Effector memory CD8-positive, alpha-beta T cell (primary cell): ENCODE measurements at regions not wholly inside any gene's neighbourhood (a gene's known extent, or its start where the extent isn't known, plus 50 kb on each side); places are given as distances from the start of the nearest gene placed in this dataset.
"Not testable (repeated sequence)": the region's sequence is repeated elsewhere in the genome, so short reads cannot be mapped to it uniquely, and the experiment has no call there.

Experiments
- ATAC-seq: fragments of 150-1000 bp; cut with Tn5 transposase; replicated peaks from 2 replicates; pipeline ENCODE4 v1.10.0; 2021; ENCODE audit warnings: mild to moderate bottlenecking, moderate library complexity
- DNase-seq, 3 experiments: peaks; one replicate each; pipeline ENCODE4 v3.0.0; 2021
- H3K27ac Mint-ChIP-seq, 2 donors: one replicate each; pipeline ENCODE4 v1.8.0; 2022; ENCODE audit warnings: mild to moderate bottlenecking in 2 of 2, mixed read lengths in 2 of 2, moderate library complexity in 2 of 2
- H3K27me3 Mint-ChIP-seq, 2 donors: one replicate each; pipeline ENCODE4 v1.8.0; 2022; ENCODE audit warnings: mixed read lengths in 2 of 2
- H3K36me3 Mint-ChIP-seq: one replicate; pipeline ENCODE4 v1.8.0; 2022; ENCODE audit warnings: mild to moderate bottlenecking, moderate library complexity, mixed read lengths; ENCODE audit not compliant: insufficient read depth
- H3K4me1 Mint-ChIP-seq, 2 donors: one replicate each; pipeline ENCODE4 v1.8.0; 2022; ENCODE audit warnings: low read depth in 2 of 2, mixed read lengths in 2 of 2
- H3K4me3 Mint-ChIP-seq, 2 donors: one replicate each; pipeline ENCODE4 v1.8.0; 2022; ENCODE audit warnings: mild to moderate bottlenecking in 2 of 2, mixed read lengths in 2 of 2, moderate library complexity in 2 of 2
- H3K9me3 Mint-ChIP-seq, 2 donors: one replicate each; pipeline ENCODE4 v1.8.0; 2022; ENCODE audit warnings: mixed read lengths in 2 of 2

- H3K27me3 Mint-ChIP-seq, H3K9me3 Mint-ChIP-seq, H3K4me3 Mint-ChIP-seq, H3K36me3 Mint-ChIP-seq, ATAC-seq, DNase-seq, H3K4me1 Mint-ChIP-seq, H3K27ac Mint-ChIP-seq: not testable (repeated sequence)
These were observed 330.1 kb upstream of the AR start for GRCh38 chrX:67213686-67214085.

GRCh38 chrX:67207912-67208311, 335.9 kb upstream of the AR start:
- no peaks in the 10 kb centered on the region for H3K27me3 Mint-ChIP-seq
- H3K36me3 Mint-ChIP-seq, result no peaks in the 10 kb centered on the region
- H3K4me3 Mint-ChIP-seq, result no peak overlapping the region
- no peak for DNase-seq
- no peak for ATAC-seq
- no peak overlapping the region for H3K27ac Mint-ChIP-seq
- H3K4me1 Mint-ChIP-seq, result no peaks in the 10 kb centered on the region
- peaks cover 0 to 2% of the 10 kb centered on the region in 2 donors for H3K9me3 Mint-ChIP-seq

GRCh38 chrX:67159437-67159836, 384.4 kb upstream of the AR start:
- ATAC-seq (no peak), DNase-seq (no peak)
- no peaks in the 10 kb centered on the region for H3K4me1 Mint-ChIP-seq
- H3K36me3 Mint-ChIP-seq, result no peaks in the 10 kb centered on the region
- H3K4me3 Mint-ChIP-seq, result no peak overlapping the region
- no peaks in the 10 kb centered on the region for H3K9me3 Mint-ChIP-seq
- no peak overlapping the region for H3K27ac Mint-ChIP-seq
- H3K27me3 Mint-ChIP-seq, result no peaks in the 10 kb centered on the region

DNA sequence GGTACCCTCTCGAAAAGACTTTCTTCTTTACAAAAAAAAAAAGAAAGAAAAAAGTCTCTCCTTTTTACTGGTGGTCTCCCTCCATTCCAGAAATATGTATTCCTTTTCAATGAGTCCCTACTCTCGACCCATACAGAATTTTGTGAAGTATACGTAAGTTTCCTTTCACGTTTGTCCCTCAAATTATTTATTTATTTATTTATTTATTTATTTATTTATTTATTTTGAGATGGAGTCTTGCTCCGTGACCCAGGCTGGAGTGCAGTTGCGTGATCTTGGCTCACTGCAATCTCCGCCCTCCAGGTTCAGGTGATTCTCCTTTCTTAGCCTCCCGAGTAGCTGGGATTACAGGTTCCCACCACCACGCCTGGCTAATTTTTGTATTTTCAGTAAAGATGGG, 429.2 kb upstream of the AR start:
- H3K4me1 Mint-ChIP-seq, result no peaks in the 10 kb centered on the region
- no peaks in the 10 kb centered on the region for H3K9me3 Mint-ChIP-seq
- H3K27ac Mint-ChIP-seq, result no peak overlapping the region
- no peak for DNase-seq
- H3K27me3 Mint-ChIP-seq, result no peaks in the 10 kb centered on the region
- ATAC-seq, result no peak
- H3K4me3 Mint-ChIP-seq, result no peak overlapping the region
- no peaks in the 10 kb centered on the region for H3K36me3 Mint-ChIP-seq

GRCh38 chrX:67105758-67106116, 438.1 kb upstream of the AR start:
- Mint-ChIP-seq H3K4me1 (no peaks in the 10 kb centered on the region), H3K27me3 (no peaks in the 10 kb centered on the region), H3K36me3 (no peaks in the 10 kb centered on the region), H3K27ac (no peak overlapping the region), H3K9me3 (peaks cover 0 to 11% of the 10 kb centered on the region in 2 donors), H3K4me3 (no peak overlapping the region)
- no peak for DNase-seq
- no peak for ATAC-seq

DNA sequence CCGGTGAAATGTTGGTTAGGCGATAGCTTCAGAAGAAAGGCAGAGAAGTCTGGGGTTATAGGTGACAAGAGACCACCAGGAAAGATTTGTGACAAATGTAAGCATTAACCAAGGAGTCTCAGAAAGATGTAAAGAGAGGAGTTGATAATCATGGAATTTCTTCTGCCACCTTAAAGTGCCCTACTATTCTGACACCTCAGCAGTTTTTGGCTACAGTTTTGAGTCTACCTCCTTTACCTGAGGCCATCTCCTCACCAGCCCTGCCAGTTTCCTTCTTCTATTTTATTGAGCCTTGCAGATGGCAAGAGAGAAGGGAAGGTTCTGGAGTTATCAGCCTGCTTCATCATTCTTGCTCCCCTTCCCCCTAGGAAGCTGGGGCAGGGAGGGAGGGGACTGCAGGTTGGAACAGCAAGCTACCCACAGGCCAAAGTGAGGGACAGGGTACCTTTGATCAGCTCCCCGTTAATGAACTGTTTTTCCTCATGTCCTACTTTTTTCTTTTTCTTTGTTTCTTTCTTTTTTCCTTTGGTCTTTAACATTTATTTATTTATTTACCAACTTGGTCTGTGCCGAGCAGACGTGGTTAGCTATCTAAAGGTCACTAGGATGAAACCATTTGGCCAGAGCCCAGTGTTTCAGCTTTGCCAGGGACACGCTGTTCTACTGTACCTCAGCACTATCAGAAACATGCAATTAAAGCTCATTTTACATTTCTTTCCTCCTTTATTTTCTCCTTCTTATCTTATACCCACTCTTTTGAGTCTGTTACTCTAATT, 438.7 kb upstream of the AR start:
- Mint-ChIP-seq H3K27me3 (no peaks in the 10 kb centered on the region), H3K27ac (no peak overlapping the region), H3K36me3 (no peaks in the 10 kb centered on the region), H3K4me3 (no peak overlapping the region), H3K9me3 (peaks cover 0 to 11% of the 10 kb centered on the region in 2 donors), H3K4me1 (no peaks in the 10 kb centered on the region)
- ATAC-seq (no peak), DNase-seq (no peak)

DNA sequence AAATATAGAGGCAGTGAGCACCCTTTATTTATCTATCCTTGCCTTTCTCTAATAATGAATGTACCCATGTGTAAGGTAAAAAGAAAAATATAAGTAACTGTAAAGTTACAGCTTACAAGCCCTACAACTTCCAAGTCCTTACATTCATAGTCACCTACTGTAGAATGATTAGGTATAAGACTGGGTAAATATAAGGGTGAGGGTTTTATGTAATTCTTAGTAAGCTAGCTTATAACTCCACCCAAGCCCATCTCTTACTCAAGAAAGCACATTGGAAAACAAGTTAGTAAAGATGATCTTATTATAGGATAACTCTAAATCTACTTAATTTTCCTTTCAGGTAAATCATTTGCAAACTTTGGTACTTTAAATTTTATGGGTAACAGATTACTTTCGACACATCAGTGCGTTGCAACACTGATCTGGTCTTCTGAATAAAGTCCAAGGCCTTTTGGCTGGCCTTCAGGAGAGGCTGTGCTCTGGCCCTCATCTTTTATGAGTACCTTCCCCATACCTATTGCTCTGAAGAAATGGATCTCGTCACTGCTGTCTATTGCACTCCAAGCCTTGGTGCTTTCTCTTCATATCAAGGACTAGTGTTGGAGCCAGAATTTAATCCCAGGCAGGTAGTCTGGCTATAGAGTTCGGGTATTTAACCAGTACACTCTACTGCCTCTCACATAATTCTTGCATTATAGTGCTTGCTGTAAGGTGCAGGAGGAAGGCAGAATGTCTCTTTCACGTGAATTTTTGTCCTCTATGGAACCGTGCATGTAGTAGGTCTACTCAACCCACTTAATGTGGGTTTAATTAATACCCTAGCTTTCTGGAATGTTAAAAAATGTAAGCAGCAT, 443.6 kb upstream of the AR start:
- no peak for DNase-seq
- no peaks in the 10 kb centered on the region for H3K4me1 Mint-ChIP-seq
- no peak overlapping the region for H3K4me3 Mint-ChIP-seq

DNA sequence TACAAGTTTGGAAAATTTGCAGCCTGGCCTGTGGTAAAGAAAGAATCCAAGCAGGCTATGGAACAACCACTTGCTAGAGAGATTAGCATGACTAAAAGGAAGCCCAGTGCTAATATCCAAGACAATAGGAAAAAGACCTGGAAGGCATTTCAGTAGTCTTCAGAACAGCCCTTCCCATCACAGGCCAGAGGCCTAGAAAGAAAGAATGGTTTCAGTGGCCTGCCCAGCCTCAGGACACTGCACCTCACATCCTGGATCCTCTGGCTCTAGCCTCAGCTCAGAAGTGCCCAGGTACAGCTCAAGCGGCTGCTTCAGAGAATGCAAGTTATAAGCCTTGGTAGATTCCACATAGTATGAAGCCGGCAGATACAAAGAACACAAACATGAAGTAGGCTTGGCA, 449.8 kb upstream of the AR start:
- no peaks in the 10 kb centered on the region for H3K4me1 Mint-ChIP-seq
- no peaks in the 10 kb centered on the region for H3K36me3 Mint-ChIP-seq
- H3K27me3 Mint-ChIP-seq, result no peaks in the 10 kb centered on the region
- ATAC-seq (no peak), DNase-seq (no peak)
- no peak overlapping the region for H3K27ac Mint-ChIP-seq
- no peak overlapping the region for H3K4me3 Mint-ChIP-seq
- no peaks in the 10 kb centered on the region for H3K9me3 Mint-ChIP-seq

More for the DNA sequence above, 443.6 kb upstream of the AR start:
- H3K36me3 Mint-ChIP-seq, result no peaks in the 10 kb centered on the region
- H3K27me3 Mint-ChIP-seq, result no peaks in the 10 kb centered on the region
- ATAC-seq, result no peak
- H3K27ac Mint-ChIP-seq, result no peak overlapping the region
- H3K9me3 Mint-ChIP-seq, result peaks cover 0 to 11% of the 10 kb centered on the region in 2 donors

DNA sequence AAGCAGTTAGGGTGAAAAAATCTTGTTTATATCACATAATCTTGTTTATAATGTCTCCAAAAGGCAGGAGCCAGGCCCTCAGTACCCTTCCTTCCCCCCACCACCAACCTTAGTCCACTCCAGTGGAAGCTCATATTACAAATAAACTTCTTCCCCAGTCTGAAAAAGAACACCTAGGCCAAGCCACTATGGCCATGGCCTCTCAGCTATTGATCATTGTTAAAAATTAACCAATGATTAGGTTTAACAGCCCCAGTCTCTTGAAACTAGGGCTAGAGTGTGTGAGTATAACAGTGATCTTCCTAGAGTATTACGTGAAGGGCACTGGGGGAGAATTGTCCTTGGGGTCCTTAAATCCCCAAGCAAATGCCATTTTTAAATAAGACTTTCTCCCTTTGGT, 411.9 kb upstream of the EDA2R start:
- Mint-ChIP-seq H3K36me3 (no peaks in the 10 kb centered on the region), H3K4me1 (no peaks in the 10 kb centered on the region), H3K27me3 (no peaks in the 10 kb centered on the region), H3K9me3 (no peaks in the 10 kb centered on the region), H3K4me3 (no peak overlapping the region), H3K27ac (no peak overlapping the region)
- ATAC-seq, result no peak
- no peak for DNase-seq

DNA sequence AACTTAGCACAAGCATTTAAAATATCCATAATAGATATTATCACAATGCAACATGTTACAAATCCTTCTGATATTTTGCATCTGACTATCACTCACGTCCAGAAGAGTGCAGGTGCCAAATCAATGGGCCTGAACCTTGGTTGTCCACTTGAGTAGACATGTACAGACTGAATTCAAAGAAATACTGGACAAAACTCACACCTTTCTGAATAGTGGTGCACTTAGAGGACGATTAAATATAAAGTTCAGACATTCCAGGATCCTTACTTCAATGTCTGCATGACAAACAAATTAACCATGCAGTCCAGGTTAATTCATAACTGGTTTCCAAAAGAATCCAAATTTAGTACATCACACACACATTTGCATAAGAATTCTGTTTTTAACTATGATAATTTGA, 406.0 kb upstream of the EDA2R start:
- Mint-ChIP-seq H3K9me3 (peaks cover 0 to 1% of the 10 kb centered on the region in 2 donors), H3K4me1 (no peaks in the 10 kb centered on the region), H3K4me3 (no peak overlapping the region), H3K27me3 (no peaks in the 10 kb centered on the region), H3K36me3 (no peaks in the 10 kb centered on the region), H3K27ac (no peak overlapping the region)
- no peak for ATAC-seq
- DNase-seq, result no peak

DNA sequence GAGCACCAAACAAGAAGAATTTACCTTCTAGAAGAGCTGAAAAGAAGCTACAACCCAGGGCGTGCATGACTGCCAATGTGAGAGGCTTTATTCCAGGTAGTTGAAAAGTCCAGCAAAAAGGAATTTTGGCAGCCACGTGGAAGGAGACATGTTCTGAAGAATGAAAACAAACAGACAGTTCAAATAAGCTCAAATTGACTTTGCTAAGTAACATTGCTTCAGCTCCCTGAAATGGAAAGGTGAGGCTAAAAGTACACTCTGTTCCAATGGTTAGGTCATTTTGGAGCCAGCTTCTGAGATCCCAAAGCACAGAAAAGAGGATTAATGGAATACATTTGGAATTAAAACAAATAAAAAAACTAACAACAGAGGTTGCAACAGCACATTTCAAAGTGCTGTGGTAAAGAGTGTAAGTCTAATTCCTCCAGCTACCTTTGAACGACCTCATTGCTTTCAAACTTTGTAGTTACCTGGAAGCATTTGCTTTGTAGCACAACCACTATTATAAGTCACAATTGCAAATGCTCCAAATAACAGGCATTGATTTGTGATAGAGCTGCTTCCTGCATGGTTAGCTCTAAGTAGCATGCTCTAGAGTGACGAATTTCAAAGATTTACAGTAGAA, 405.3 kb upstream of the EDA2R start:
- H3K27me3 Mint-ChIP-seq, result no peaks in the 10 kb centered on the region
- H3K9me3 Mint-ChIP-seq, result peaks cover 0 to 1% of the 10 kb centered on the region in 2 donors
- H3K4me1 Mint-ChIP-seq, result no peaks in the 10 kb centered on the region
- H3K4me3 Mint-ChIP-seq, result no peak overlapping the region
- H3K27ac Mint-ChIP-seq, result no peak overlapping the region
- H3K36me3 Mint-ChIP-seq, result no peaks in the 10 kb centered on the region
- ATAC-seq, result no peak
- DNase-seq, result no peak

DNA sequence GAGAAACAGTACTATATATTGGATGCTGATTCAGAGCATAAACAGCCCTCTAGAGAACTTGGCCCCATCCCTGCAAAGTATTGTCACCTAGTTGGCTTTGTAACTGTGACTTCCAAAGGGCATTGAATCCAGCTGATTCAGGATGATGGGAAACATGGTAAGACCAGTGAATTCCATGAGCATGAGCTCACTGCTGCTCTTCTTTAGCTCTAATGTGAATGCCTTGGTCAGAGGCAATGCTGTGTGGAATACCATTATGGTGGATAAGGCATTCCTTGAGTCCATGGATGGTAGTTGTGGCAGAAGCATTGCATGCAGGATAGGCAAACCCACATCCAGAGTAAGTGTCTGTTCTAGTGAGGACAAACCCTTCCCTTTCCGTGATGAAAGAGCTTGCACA, 365.6 kb upstream of the EDA2R start:
- DNase-seq (no peak), ATAC-seq (no peak)
- Mint-ChIP-seq H3K4me3 (no peak overlapping the region), H3K9me3 (no peaks in the 10 kb centered on the region), H3K4me1 (no peaks in the 10 kb centered on the region), H3K36me3 (no peaks in the 10 kb centered on the region), H3K27ac (no peak overlapping the region), H3K27me3 (no peaks in the 10 kb centered on the region)

DNA sequence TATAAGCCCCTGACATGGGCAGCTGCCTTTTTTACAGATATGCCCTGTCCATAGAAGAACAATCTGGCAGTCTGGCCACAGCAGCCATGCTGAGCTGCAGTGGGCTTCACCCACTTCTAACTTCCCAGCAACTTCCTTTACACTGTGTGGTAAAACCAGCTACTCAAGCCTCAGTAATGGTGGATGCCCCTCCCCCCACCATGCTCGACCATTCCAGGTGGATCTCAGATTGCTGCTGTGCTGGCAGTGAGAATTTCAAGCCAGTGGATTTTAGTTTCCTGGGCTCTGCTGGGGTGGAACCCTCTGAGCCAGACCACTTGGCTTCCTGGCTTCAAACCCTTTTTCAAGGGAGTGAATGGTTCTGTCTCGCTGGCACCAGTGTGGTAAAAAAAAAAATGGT, 355.9 kb upstream of the EDA2R start:
- H3K27me3 Mint-ChIP-seq, result no peaks in the 10 kb centered on the region
- no peak for ATAC-seq
- no peaks in the 10 kb centered on the region for H3K4me1 Mint-ChIP-seq
- DNase-seq, result no peak
- H3K27ac Mint-ChIP-seq, result no peak overlapping the region
- H3K9me3 Mint-ChIP-seq, result no peaks in the 10 kb centered on the region
- no peaks in the 10 kb centered on the region for H3K36me3 Mint-ChIP-seq
- no peak overlapping the region for H3K4me3 Mint-ChIP-seq

DNA sequence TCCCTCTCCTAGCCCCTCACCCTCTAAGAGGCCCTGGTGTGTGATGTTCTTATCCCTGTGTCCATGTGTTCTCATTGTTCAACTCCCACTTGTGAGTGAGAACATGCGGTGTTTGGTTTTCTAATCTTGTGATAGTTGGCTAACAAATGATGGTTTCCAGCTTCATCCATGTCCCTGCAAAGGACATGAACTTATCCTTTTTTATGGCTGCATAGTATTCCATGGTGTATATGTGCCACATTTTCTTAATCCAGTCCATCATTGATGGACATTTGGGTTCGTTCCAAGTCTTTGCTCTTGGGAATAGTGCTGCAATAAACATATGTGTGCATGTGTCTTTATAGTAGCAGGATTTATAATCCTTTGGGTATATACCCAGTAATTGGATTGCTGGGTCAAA, 353.2 kb upstream of the EDA2R start:
- not testable (repeated sequence) for H3K27me3 Mint-ChIP-seq, H3K9me3 Mint-ChIP-seq

More for the DNA sequence above, 353.2 kb upstream of the EDA2R start:
- not testable (repeated sequence) for DNase-seq, H3K27ac Mint-ChIP-seq, H3K4me3 Mint-ChIP-seq, H3K36me3 Mint-ChIP-seq, ATAC-seq, H3K4me1 Mint-ChIP-seq
